Right renal cortex interstitium (tissue), 3 donors: ENCODE measurements at regions not wholly inside any gene's neighbourhood (a gene's known extent, or its start where the extent isn't known, plus 50 kb on each side); places are given as distances from the start of the nearest gene placed in this dataset.

Source experiments
- DNase-seq, 3 donors: peaks; one replicate each; pipeline ENCODE4 v3.0.0-alpha.2; 2013; ENCODE audit warnings: low read depth in 3 of 3, low spot score in 2 of 3

DNA sequence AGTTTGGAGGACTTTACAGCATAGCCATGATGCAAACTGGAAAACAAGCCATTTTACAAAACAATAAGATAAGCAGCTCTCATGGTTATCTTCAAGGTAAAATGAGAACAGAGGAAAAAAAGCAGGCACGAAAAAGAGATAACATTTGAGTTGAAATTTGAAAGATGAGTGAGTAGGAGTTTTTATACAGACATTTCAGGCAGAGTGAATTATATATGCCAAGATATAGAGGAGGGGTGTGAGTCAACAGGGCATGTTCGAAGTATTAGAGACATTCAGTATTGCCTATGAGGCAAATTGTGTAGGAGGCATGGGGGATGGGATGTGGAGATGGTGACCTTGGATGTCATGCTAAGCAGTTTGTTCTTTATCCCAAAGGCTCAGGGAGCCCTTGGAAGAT lies 240.5 kb upstream of the MAN1A1 start:
- no peak for DNase-seq

DNA sequence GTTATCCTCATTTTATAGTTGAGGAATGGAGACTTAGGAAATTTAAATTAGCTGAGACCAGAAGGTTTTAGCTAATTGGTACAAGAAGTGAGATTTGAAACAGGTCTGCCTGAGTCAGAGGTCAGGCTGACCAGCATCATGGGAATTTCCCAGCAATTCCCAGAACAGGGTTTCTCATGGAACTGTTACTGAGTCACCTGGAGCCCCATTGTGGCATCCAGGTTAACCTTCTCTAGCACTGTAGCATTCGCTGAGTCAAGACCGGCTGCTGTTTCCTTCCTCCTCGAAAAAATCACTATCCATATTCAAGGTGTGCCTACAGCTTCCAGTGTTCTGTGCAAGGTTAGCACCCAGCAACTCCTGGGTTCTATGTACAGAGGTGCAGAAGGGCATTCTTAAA lies 238.0 kb upstream of the MAN1A1 start:
- no peak for DNase-seq

DNA sequence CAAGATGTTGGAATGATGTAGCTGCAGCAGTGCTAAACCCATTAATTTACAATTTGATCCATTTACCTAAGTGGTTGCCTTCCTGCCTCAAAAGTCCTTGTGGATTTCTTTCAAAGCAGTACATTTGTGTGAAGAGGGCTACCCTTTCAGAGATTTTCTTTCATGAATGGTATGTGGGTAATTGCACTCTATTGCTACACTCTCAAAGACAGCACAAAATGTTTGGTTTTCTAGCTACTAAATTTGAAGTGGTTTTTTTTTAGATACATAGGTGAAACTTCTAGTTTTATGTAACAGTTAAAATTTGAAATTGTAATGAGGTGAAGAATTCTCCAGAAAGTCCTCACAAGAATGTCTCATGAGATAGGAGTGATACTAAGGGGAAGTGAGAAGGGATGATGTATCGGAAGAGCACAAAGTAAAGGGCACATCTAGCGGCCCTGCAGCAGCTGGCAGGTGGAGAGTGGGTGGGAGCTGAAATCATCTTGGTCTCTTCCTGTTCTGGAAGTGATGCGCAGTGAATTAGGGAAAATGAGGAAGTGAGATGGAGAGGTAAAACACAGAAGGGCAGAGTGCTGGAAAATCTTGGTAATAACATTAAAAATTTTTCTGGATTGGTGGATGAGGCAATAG lies 236.8 kb upstream of the MAN1A1 start:
- no peak for DNase-seq

DNA sequence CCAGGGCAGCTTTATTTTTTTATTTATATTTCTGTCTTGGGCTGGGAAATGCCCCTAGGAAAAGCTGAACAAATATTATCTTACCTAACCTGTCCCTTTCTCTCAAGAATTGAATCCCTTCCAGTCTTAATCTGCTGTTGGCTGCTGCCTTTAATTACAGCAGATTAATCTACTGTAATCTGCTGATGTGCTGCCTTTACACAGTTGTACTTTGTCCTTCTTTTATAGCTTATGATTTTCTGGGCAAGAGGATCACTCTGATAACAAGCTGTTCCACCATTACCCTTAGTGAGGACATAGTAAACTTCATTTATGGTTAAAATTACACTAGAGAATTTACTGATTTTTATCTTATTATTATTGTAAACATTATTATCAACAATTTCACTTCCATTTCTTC lies 234.5 kb upstream of the MAN1A1 start:
- DNase-seq, result no peak

DNA sequence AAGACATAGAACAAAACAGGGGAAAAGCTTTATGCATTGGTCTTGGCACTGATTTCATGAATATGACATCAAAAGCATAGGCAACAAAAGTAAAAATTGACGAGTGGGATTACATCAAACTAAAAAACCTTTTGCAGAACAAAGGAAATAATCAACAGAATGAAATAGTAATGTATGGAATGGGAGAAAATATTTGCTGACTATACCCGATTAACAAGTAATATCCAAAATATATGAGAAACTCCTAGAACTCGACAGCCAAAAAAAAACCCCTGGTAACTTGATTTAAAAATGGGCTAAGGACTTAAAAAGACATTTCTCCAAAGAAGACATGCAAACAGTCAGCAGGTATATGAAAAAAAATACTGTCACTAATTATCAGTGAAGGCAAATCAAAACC lies 231.7 kb upstream of the MAN1A1 start:
- DNase-seq, result no peak

DNA sequence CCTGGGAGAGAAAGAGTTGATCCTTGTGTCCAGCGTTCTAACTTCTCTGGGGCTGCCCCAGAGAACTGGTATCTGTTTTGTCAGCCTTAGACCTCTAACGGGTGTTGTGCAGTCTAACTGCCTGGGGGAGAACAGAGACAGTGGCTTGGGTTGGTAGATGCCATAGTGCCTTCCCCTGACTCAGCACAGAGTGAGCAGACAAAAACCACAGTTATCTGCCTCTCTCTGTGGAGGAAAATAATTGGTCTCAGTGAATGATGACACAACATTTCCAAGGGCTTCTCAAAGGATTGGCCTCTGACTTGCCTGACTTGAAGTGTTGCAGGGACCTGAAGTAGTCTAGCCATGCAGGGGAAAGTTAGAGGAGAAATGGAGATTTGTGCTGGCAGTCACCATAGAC lies 226.2 kb upstream of the MAN1A1 start:
- no peak for DNase-seq

DNA sequence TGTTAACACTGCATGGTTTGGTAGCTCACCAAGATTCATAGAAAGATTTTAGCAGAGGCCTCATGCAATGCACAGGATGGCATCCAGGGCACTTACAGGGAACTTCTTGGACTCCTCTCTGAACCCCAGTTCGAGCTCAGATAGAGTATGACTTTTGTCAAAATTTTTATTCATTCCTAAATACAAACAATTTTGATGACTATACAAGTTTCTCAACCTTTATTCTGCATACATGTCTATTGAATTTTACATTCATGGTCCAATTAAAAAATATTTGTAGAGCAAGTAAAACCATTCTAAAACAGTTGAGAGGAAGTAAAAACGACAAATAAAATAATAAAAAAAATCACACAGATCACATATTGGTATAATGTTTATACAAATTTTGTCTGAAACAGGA lies 219.0 kb upstream of the MAN1A1 start:
- no peak for DNase-seq

DNA sequence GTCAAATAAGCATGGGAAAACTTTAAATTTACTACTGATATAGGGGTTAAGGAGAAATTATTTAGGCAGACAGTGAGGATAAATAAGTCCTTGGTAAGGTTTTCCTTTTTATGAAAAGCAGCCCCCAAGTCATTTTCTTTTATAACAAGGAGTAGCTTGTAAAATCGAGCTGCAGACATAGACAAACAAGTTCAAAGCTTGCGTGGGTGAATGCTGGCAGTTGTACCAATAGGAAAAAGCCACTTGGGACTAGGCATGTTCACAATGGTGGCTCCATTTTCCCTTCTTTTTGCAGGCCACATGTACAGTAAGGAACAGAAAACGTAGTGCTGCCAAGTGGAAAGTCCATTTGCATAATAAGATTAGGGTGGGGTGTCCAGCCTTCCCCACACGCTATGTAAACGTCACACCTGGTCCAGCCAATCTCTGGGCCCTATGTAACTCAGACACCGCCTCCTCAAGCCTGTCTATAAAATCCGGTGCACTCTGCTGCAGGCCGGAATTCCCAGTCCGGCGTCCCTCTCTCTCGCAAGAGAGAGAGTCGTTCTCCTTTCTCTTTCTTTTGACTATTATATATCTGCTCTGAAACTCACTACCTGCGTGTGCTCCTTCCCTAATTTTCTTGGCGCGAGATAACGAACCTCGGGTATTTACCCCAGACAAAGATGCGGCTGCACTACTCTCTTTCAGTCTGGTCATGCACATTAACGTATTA lies 217.1 kb upstream of the MAN1A1 start:
- DNase-seq, result no peak

DNA sequence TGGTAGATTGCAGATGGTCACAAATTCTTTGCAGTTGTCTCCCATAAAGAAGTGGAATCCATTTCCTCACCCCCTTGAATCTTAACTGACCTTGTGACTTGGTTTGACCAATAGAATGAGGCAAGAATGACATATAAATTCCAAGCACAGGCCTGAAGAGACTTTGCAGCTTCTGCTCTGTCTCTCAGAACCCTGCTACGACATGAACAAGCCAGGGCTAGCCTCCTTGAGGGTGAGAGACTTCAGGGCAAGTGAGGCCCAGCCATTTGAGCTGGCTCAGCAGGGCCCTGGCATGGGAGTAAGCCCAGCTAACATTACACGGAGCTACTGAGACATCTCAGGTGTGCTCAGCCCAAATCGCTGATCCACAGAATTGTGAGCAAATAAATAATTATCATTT lies 216.3 kb upstream of the MAN1A1 start:
- DNase-seq, result no peak

DNA sequence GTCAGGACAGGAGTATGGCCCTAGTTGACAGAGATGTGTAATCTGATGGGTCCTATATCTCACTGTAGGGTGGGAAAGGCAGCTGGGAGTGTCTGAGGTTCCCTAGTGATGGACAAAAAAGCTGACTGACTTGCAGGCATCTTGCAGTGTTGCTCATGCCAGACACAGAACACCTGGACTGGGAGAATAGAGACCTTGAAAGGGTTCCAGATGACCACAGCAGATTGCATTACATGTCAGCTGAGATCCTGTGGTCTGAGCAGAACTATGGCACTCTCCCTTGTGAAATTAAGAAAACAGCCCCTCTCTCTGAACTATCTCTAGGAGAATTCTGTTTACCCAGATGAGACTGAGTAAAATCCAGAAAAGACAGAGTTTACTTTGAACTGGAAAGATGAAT lies 212.6 kb upstream of the MAN1A1 start:
- no peak for DNase-seq

DNA sequence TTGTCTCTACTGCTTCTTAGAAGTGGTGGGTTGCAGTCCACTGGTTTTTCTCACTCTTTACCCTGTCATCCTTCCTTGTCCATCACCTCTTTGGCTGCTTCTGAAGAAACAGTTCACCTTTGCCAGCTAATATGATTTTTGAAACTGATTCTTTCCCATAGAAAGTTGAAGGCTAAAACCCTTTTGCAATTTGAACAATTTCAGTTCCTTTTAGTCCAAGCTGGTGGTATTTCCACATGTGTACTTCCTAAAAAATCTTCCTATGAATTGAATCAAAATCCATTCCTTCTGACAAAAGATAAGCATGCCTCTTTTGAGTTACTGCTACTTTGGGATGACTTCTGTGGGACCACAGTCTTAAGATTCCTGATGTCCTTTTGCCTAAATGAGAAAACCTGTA lies 210.0 kb upstream of the MAN1A1 start:
- no peak for DNase-seq

DNA sequence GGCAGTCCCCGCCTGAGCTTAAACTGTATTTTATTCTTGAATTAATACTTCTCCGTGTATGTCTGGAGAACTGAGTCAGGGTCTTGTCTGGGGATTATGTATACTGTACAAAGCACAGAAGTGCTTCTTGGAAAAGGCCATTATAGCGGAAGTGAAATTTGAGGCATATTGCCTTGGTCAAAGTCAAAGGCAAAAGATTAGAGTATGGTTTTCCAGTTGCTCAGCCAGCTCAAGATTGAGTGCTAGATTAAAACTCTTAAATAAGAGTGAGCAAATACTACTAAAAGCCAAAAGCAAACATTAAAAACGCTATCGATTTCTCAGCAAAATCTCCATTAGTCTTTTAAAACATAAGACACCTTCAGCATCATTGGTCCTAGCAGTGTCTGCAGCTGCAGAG lies 207.7 kb upstream of the MAN1A1 start:
- DNase-seq, result no peak

DNA sequence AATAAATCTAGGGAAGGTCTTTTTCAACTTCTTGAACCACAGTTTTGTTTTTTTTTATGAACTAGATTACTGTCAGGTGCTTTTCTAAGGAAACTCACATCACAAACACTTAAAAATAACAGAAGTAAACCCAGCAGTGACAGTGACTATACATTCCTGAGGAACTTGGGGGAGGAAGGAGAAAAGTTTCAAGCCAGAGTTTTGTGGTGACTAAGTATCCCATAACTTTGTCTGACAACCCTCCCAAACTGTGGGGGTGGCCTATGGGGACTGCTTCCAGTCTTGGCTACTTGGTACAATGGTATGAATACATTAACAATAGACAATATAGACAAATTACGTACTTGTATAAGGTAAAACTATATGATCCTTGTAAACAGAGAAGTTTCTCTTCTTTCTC lies 202.5 kb upstream of the MAN1A1 start:
- DNase-seq, result no peak

DNA sequence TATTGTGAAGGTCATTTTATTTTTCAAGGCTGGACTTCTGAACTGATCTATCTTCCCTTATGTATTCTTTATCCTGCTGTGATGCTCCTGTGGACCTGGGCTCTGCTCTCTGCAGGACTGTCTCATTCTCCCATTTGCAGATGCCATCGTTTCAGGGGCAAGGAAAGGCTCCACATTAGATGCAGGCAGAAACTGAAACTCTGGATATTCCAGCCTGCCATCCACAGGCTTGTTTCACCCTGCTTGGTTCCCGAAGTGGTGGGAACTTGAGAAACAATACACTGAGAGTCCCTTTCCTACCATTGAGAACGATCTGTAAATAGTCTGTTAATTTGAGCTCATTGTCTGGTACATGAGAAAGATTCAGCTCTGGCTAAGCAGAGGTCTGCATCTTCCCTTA lies 197.5 kb upstream of the MAN1A1 start:
- DNase-seq, result no peak

DNA sequence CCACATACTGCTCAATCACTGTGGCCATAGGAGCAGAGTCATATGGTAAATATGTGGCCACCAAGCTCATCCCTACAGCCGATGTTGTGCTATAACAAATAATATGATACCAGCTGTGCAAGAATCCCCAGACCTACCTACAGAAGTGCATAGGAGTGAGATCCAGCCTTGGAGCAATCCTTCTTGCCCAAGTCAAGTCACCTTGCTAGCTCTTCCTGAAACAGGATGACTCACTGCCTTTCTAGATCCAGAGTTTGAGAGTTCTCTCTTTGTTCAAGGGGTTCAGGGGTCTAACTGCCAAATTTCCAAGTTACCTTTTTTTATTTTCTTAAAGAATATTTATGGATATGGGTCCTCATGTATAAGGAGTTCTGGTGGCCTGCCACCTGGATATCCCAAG lies 195.7 kb upstream of the MAN1A1 start:
- no peak for DNase-seq

DNA sequence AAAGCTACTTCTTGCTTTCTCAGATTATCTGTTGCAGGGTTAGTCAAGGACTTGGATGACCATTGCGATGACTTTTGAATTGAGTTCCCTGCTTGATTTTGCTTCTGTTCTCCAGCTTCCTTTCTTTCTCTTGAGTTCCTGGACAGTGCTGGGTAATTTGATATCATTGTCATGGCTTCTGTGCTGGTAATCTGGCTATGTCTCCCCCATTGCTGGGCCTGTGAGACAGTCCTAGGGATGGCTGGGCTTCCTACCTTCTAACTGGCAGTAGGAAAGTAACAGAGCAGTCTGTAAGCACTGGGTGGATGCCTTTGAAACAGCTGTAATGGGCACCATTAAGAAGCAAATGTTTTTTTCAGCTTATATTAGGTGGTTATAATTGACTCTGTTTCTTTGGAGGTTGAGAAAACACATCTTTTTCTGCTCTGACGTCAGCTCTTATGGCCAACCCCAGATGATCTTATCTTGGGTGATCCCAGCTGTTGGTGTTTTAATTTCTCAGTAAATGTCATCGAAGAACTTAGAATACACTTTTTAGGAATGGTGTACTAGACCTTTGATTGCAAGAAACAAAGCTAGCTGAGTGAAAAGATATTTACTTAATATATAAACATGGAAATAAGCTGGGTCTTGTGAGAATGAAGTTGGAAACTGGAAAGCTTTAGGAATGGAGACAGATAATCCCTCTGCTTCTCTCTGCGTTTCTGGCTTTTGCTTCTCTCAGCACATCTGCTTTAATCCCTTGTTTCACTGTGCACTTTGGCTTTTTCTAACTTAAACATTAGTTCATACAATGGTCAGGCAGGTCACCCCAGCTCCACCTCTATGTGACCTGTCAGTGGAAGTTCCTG lies 195.0 kb upstream of the MAN1A1 start:
- DNase-seq, result no peak

DNA sequence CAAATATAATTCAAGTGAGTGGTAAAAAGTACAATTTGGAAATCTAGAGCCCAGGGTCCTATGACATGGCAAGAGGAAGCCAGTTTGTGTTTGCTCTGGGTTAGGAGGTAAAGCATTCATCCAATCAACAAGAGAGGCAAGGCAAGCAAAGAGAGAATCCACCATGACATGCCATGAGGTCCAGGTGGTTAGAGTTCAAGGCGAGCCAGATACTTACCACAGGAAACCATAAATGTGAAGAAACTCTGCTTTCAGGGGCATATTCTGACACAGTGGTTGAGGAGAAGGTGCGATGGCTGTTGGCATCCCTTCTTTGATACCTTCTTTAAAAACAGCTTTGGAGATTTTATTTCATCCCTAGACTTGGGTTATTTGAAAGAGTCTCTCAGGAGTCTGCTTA lies 193.8 kb upstream of the MAN1A1 start:
- DNase-seq, result no peak

DNA sequence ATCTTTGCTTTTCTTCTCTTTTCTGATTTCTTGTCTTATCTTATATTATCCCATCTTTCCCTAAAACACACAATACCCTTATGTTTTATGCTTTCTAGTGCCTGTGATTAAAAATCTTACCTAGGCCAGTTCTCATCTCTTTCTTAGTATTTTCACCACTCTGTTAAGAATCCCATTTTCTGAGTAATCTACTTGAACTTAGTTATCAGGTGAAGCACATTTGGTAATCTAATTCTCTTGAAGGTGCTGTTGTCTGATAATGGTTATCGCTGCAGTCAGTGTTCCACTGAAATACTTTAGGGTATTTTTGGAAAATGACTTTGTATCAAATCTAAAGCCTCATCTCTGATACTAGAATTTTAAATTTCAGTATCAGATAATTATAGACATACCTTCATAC lies 192.5 kb upstream of the MAN1A1 start:
- DNase-seq, result no peak

DNA sequence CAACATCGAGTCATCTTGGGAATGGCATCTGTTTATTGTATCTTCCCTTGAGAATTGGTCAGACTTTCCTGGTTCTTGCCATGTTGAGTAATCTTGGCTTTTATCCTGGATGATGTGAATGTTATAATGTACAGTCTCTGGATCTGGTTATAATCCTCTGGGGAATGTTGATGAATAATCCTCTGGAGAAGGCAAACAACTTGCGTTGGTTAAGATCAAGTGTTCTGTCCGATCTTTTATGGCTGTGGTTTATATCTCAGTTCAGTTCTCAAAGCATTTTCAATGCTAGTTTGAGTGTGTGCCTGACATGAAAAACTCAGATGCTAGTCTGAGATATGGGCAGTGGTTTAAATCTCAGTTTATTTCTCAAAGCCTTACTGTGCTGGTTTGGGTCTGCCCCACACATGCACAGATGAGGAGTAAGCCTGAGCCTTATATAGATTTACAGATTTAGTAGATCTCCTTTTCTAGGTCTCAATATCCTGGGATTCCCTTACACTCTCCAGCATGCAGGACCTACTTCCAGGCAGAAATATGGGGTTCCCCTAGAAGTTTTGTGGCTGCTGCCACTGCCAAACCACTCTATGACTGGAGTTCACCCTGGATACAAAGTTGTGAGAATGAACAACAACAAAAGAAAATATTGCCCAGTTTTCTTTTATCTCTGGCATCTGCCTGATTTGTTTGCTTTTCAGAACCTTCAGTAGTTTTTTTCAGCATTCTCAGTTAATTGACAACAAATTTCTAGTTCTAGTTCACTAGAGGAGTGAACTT lies 191.8 kb upstream of the MAN1A1 start:
- no peak for DNase-seq

DNA sequence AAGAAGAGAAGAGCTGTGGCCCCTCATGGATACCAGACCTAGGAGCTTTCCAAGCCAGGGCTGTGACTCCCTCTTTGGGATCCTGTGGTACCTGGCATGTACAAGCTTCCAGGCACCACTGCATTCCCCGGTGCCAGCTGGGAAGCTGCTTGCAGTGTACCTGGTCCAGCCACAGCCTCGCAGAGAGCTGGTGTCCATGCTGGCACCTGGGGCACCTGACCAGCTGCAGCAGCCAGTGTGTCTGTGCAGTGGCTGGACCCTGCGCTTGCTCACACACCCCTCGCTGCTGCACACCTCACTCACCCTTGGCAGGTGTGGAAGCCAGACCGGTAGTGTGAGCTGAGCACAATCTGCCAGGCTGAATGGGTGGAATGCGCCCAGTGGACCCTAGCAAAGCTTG lies 190.9 kb upstream of the MAN1A1 start:
- DNase-seq, result no peak

DNA sequence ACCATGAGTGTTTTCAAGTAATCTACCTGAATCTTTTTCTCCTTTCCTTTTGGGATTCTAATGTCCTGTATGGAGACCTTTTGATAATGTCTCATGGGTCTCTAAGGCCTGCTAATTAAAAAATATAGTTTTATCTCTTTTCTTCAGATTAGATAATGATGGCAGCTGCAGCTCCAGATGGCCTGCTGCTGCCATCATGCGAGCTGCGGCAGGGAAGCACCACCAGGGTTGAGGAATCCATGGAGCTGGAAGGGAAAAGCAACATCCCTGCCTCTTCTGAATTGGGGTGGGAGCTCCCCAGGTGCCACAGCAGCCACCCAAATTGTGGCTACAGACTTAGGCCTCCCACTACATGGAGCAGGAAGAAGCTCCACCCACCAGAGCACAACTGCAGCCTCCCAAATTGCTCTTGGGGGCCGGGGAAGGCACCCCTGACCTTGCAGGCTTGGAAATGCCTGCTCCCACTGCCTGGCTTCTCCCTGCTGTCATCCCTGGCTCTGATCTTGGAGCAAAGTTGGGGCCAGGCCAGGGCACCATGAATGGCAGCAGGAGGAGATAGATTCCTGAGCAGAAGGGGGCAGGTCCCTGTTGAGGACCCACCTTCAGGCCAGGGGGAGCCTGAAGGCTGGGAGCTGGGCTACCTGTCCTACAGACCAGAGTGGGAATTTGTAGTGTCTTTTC lies 189.6 kb upstream of the MAN1A1 start:
- no peak for DNase-seq
